Endothelial cell of umbilical vein (primary cell): ENCODE measurements at regions not wholly inside any gene's neighbourhood (a gene's known extent, or its start where the extent isn't known, plus 50 kb on each side); places are given as distances from the start of the nearest gene placed in this dataset.
"Not testable (repeated sequence)": the region's sequence is repeated elsewhere in the genome, so short reads cannot be mapped to it uniquely, and the experiment has no call there.

Experiments used
- BruUV-seq: library from RNA; stranded (reverse); fragments of 400-500 nt; replicated peaks from 2 replicates; lab custom pipeline; 2021; lab: Mats Ljungman, UMichigan
- CTCF ChIA-PET: fragments of 300-600, 350-600 bp; sonication (Branson Sonifier 250); formaldehyde crosslinking; loops from one replicate; lab custom pipeline; 2021; ENCODE audit warnings: antibody characterized with exemption, inconsistent platforms; lab: Charles Lee
- POLR2A ChIA-PET: fragments of 300-600, 350-600 bp; sonication (Branson Sonifier 250); formaldehyde crosslinking; loops from one replicate; lab custom pipeline; 2021; ENCODE audit warnings: antibody characterized with exemption, inconsistent platforms; lab: Charles Lee
- DNase-seq: peaks from one replicate; pipeline ENCODE4 v3.0.0-alpha.2; 2011; ENCODE audit warnings: low read depth, low spot score
- FAIRE-seq: peaks from 2 replicates; lab custom pipeline; 2011; peaks lifted over from hg19 to GRCh38; lab: Jason Lieb, UNC
- H2AFZ ChIP-seq: 2 replicates; pipeline ENCODE4 v1.6.0; 2012; ENCODE audit warnings: low read depth, low read length, control low read depth, inconsistent platforms
- H3K27ac ChIP-seq: 2 replicates; pipeline ENCODE4 v1.5.1; 2011; ENCODE audit warnings: low read depth, mild to moderate bottlenecking, control low read depth, low read length, moderate library complexity; ENCODE audit not compliant: insufficient read depth
- H3K27me3 ChIP-seq, 2 experiments: 2 replicates each; pipeline versions ENCODE4 v1.6.0 to v1.6.1; 2011; ENCODE audit warnings: low read length in 2 of 2, mixed read lengths in 1 of 2; ENCODE audit not compliant: control insufficient read depth in 2 of 2, insufficient read depth in 2 of 2
- H3K36me3 ChIP-seq, 2 experiments: 2 replicates in 1 of 2; 3 replicates in 1 of 2; pipeline ENCODE4 v1.5.1; 2011; ENCODE audit warnings: low read length in 2 of 2, mild to moderate bottlenecking in 1 of 2, moderate library complexity in 1 of 2; ENCODE audit not compliant: control insufficient read depth in 2 of 2, insufficient read depth in 2 of 2; ENCODE audit errors: extremely low read depth in 1 of 2
- H3K4me1 ChIP-seq: 3 replicates; pipeline ENCODE4 v1.5.1; 2011; ENCODE audit warnings: mild to moderate bottlenecking, low read length; ENCODE audit not compliant: control insufficient read depth, insufficient read depth; ENCODE audit errors: extremely low read depth
- H3K4me2 ChIP-seq: 2 replicates; pipeline ENCODE4 v1.6.1; 2011; ENCODE audit warnings: low read length, control low read depth, mixed read lengths; ENCODE audit not compliant: insufficient read depth
- H3K4me3 ChIP-seq, 3 experiments: fragments of 200-600 bp in 1 of 3; sonication (generic), shearing (Covaris generic) in 1 of 3; replicated peaks in 1 of 3; 2 replicates each; pipeline ENCODE4 v1.5.1; 2011 to 2016; ENCODE audit warnings: control low read depth in 3 of 3, low read length in 3 of 3, mild to moderate bottlenecking in 2 of 3, inconsistent platforms in 1 of 3, low read depth in 1 of 3, moderate library complexity in 1 of 3; ENCODE audit not compliant: insufficient read depth in 1 of 3
- H3K79me2 ChIP-seq: 2 replicates; pipeline ENCODE4 v1.6.0; 2012; ENCODE audit warnings: low read length, inconsistent platforms; ENCODE audit not compliant: control insufficient read depth, insufficient read depth
- H3K9ac ChIP-seq: replicated peaks from 2 replicates; pipeline ENCODE3; 2011; ENCODE audit warnings: low read length, control low read depth; ENCODE audit not compliant: insufficient read depth; ENCODE audit errors: extremely low read depth
- H3K9me1 ChIP-seq: replicated peaks from 3 replicates; pipeline ENCODE4 v1.6.0; 2011; ENCODE audit warnings: mild to moderate bottlenecking, low read length; ENCODE audit not compliant: control insufficient read depth, insufficient read depth; ENCODE audit errors: extremely low read depth
- H3K9me3 ChIP-seq: replicated peaks from 2 replicates; pipeline ENCODE4 v1.5.1; 2012; ENCODE audit warnings: low read length, inconsistent platforms; ENCODE audit not compliant: control insufficient read depth, insufficient read depth
- H4K20me1 ChIP-seq: replicated peaks from 2 replicates; pipeline ENCODE3; 2011; ENCODE audit warnings: mild to moderate bottlenecking, low read length; ENCODE audit not compliant: control insufficient read depth, insufficient read depth; ENCODE audit errors: extremely low read depth
- CTCF ChIP-seq, 2 donors: IDR thresholded peaks; 1 replicate in 1 of 2; 2 replicates in 1 of 2; pipeline ENCODE4 v1.5.1; 2011; ENCODE audit warnings: low read length in 2 of 2, mild to moderate bottlenecking in 2 of 2, moderate library complexity in 2 of 2, control low read depth in 1 of 2, inconsistent platforms in 1 of 2, low read depth in 1 of 2; ENCODE audit not compliant: insufficient read depth in 1 of 2; ENCODE audit errors: extremely low read depth in 1 of 2
- EZH2 ChIP-seq: IDR thresholded peaks from 2 replicates; pipeline ENCODE4 v1.6.1; 2012; ENCODE audit warnings: borderline replicate concordance, low read depth, mild to moderate bottlenecking, moderate library complexity, low read length, inconsistent platforms; ENCODE audit not compliant: severe bottlenecking
- FOS ChIP-seq: IDR thresholded peaks from 2 replicates; pipeline ENCODE4 v1.6.1; 2011; ENCODE audit warnings: mild to moderate bottlenecking, low read length, moderate library complexity, borderline replicate concordance; ENCODE audit not compliant: insufficient read depth
- GATA2 ChIP-seq: IDR thresholded peaks from 2 replicates; pipeline ENCODE4 v1.7.0; 2011; ENCODE audit warnings: low read depth, mild to moderate bottlenecking, moderate library complexity, mixed read lengths, low read length; ENCODE audit not compliant: insufficient read length, insufficient read depth
- JUN ChIP-seq: IDR thresholded peaks from 2 replicates; pipeline ENCODE4 v1.6.1; 2011; ENCODE audit warnings: borderline replicate concordance, low read depth; ENCODE audit not compliant: insufficient read length, insufficient read depth
- MAX ChIP-seq: IDR thresholded peaks from 2 replicates; pipeline ENCODE4 v1.6.1; 2011; ENCODE audit not compliant: insufficient read depth, insufficient read length
- MYC ChIP-seq: IDR thresholded peaks from one replicate; pipeline ENCODE4 v1.6.1; 2011; ENCODE audit warnings: mild to moderate bottlenecking, low read depth, low read length
- POLR2A ChIP-seq: IDR thresholded peaks from 2 replicates; pipeline ENCODE4 v1.6.1; 2012; ENCODE audit warnings: low read depth, mild to moderate bottlenecking, control low read depth, low read length
- POLR2AphosphoS5 ChIP-seq: IDR thresholded peaks from 2 replicates; pipeline ENCODE4 v1.6.1; 2012; ENCODE audit warnings: low read depth, mild to moderate bottlenecking, control low read depth, low read length, moderate library complexity; ENCODE audit not compliant: insufficient read depth
- dilution Hi-C: fragments of 300-500 bp; cut with MboI; formaldehyde crosslinking; loops from one replicate; pipeline ENCODE4 v1.15.0; 2019; ENCODE audit warnings: low sequenced_read_pairs; ENCODE audit not compliant: extremely low pct_ligation_motif_present
- intact Hi-C: fragments of 100-400 bp; cut with micrococcal nuclease; formaldehyde crosslinking; loops from one replicate; pipeline ENCODE4 v1.10.0; 2022

- dilution Hi-C loops, H3K9me3 ChIP-seq, BruUV-seq, H3K4me3 ChIP-seq, H2AFZ ChIP-seq, H3K4me1 ChIP-seq, FAIRE-seq, POLR2A ChIA-PET, H3K36me3 ChIP-seq, H3K79me2 ChIP-seq, H3K4me2 ChIP-seq, H3K27ac ChIP-seq, H4K20me1 ChIP-seq, H3K9me1 ChIP-seq, H3K9ac ChIP-seq, intact Hi-C loops, H3K27me3 ChIP-seq: not testable (repeated sequence)
- peak; percentile 8 to 45 for TF ChIP-seq CTCF (IDR thresholded peaks at IDR 0.05; ENCODE audit: extremely low read depth in 1 of 2, insufficient read depth in 1 of 2, low read depth in 1 of 2, low read length in 2 of 2)
- DNase-seq, result peak; percentile 8
- CTCF ChIA-PET, result interaction anchor here (0.8 to 1.5 kb wide), 2 partner anchors 9 to 73 kb away, joined by 3 to 6 read pairs; no protein-coding TSS in a partner anchor
Measured at GRCh38 chr11:134941936-134942600, 530.0 kb upstream of the B3GAT1 start.

DNA sequence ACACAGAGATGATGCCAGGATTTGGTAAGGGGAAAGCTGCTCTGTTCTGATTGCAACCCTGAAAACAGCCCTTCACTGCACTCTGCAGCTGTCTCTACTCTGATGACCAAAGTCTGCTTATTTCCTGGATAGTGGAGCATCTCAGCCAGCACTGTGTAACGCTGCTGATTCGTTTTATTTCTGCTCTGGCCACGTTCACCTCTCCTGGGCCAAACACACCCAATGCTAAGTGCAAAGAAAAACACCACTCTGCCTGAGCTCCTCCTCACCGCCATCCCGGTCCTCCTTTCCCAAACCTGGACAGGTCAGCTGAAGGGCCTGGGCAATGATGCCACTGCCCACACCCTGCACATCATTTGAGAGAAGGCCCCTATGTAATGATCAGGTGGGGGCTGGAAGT lies 529.3 kb upstream of the B3GAT1 start:
- H3K9me1 ChIP-seq, result no peaks in the 10 kb centered on the region
- no peak overlapping the region for H3K27ac ChIP-seq
- POLR2A ChIA-PET, result no interaction called here
- no TSS peak for BruUV-seq
- intact Hi-C loops, result no loop called here
- DNase-seq (no peak), FAIRE-seq (no peak)
- no peak overlapping the region for H2AFZ ChIP-seq
- no peaks in the 10 kb centered on the region for H3K4me1 ChIP-seq
- no peak overlapping the region for H3K4me3 ChIP-seq
- no peaks in the 10 kb centered on the region for H4K20me1 ChIP-seq
- no peaks in the 10 kb centered on the region for H3K36me3 ChIP-seq
- dilution Hi-C loops, result no loop called here
- TF ChIP-seq MYC (no peak), JUN (no peak), EZH2 (no peak), CTCF (IDR thresholded peaks at IDR 0.05; ENCODE audit: extremely low read depth in 1 of 2, insufficient read depth in 1 of 2, low read depth in 1 of 2, low read length in 2 of 2) (no peak), MAX (no peak), POLR2AphosphoS5 (no peak), FOS (no peak), POLR2A (no peak), GATA2 (no peak)
- H3K79me2 ChIP-seq, result no peaks in the 10 kb centered on the region
- H3K9ac ChIP-seq, result no peak overlapping the region
- no peak overlapping the region for H3K4me2 ChIP-seq
- H3K9me3 ChIP-seq, result no peaks in the 10 kb centered on the region
- H3K27me3 ChIP-seq, result no peaks in the 10 kb centered on the region
- CTCF ChIA-PET, result interaction anchor here (0.8 to 1.5 kb wide), 2 partner anchors 10 to 73 kb away, joined by 3 to 6 read pairs; no protein-coding TSS in a partner anchor
